Adrenal gland (tissue), 5 donors: ENCODE measurements at regions not wholly inside any gene's neighbourhood (a gene's known extent, or its start where the extent isn't known, plus 50 kb on each side); places are given as distances from the start of the nearest gene placed in this dataset.

Experiments
- POLR2A ChIP-seq, 2 donors: fragments of 450-650 bp; IDR thresholded peaks; one replicate each; pipeline ENCODE4 v1.6.1; 2017; ENCODE audit warnings: antibody characterized with exemption in 2 of 2, mild to moderate bottlenecking in 2 of 2, moderate library complexity in 1 of 2
- TF ChIP-seq, protein P1 (sequence below), 6 experiments: fragments of 450-650 bp in 4 of 6; fragments of 200-600 bp in 2 of 6; sonication (generic) in 1 of 6; IDR thresholded peaks; 1 replicate in 5 of 6; 2 replicates in 1 of 6; pipeline versions ENCODE4 v1.5.1 to v1.8.0; 2016 to 2021; ENCODE audit warnings: antibody characterized with exemption in 6 of 6, mild to moderate bottlenecking in 2 of 6, moderate library complexity in 1 of 6
- donor health status: DM: no; HTN: no; CAD: no.

DNA sequence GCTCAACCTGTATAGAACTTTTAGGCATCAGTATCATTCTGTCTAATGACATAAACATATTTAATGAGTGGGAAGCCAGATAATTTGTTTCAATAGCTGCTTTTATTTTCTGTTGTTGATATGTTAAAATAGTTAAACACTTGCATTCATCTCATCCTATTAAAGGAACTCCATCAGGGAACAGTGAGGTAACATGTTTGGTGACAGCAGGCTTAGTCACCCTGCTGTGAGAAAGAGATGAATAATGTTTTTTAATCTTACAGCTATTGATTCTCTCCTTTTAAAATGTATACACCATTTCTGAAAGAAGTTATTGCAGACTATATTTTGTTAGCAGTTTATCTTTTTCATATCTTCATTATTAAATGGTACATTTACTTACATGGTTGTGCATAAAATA lies 123.3 kb upstream of the CWC22 start:
- TF ChIP-seq, protein P1, sequence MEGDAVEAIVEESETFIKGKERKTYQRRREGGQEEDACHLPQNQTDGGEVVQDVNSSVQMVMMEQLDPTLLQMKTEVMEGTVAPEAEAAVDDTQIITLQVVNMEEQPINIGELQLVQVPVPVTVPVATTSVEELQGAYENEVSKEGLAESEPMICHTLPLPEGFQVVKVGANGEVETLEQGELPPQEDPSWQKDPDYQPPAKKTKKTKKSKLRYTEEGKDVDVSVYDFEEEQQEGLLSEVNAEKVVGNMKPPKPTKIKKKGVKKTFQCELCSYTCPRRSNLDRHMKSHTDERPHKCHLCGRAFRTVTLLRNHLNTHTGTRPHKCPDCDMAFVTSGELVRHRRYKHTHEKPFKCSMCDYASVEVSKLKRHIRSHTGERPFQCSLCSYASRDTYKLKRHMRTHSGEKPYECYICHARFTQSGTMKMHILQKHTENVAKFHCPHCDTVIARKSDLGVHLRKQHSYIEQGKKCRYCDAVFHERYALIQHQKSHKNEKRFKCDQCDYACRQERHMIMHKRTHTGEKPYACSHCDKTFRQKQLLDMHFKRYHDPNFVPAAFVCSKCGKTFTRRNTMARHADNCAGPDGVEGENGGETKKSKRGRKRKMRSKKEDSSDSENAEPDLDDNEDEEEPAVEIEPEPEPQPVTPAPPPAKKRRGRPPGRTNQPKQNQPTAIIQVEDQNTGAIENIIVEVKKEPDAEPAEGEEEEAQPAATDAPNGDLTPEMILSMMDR (IDR thresholded peaks at IDR 0.05): no peak
- no peak for TF ChIP-seq POLR2A (IDR thresholded peaks at IDR 0.05)
